ENCODE measurements at regions not wholly inside any gene's neighbourhood (a gene's known extent, or its start where the extent isn't known, plus 50 kb on each side); places are given as distances from the start of the nearest gene placed in this dataset.

GRCh38 chr7:17026269-17026668, 144.5 kb upstream of the AGR3 start:
- TF ChIP-seq CTCF (conservative IDR thresholded peaks at IDR 0.05 in 1 of 2, IDR thresholded peaks at IDR 0.05 in 1 of 2; ENCODE audit: extremely low read depth in 1 of 2, insufficient read depth in 1 of 2, low read depth in 1 of 2, low read length in 2 of 2) (no peak), EZH2 (IDR thresholded peaks at IDR 0.05; ENCODE audit: borderline replicate concordance, low read length) (no peak)
